Activated CD8-positive, alpha-beta T cell treated with anti-CD3 and anti-CD28 coated beads for 36 hours (primary cell): ENCODE measurements at regions not wholly inside any gene's neighbourhood (a gene's known extent, or its start where the extent isn't known, plus 50 kb on each side); places are given as distances from the start of the nearest gene placed in this dataset.

Experiments used
- ATAC-seq: fragments of 200-7000 bp; cut with Tn5 transposase; one replicate; pipeline ENCODE4 v1.10.0; 2021; ENCODE audit warnings: mild to moderate bottlenecking, moderate library complexity
- CTCF ChIA-PET: fragments of 350-600 bp; sonication (Branson Sonifier 250); formaldehyde crosslinking; loops from one replicate; lab custom pipeline; 2021; ENCODE audit warnings: antibody characterized with exemption; lab: Charles Lee
- POLR2A ChIA-PET: fragments of 350-600 bp; sonication (Branson Sonifier 250); formaldehyde crosslinking; loops from one replicate; lab custom pipeline; 2021; ENCODE audit warnings: antibody characterized with exemption; lab: Charles Lee
- DNase-seq: peaks from one replicate; pipeline ENCODE4 v3.0.0-alpha.2; 2020
- H3K27ac Mint-ChIP-seq: one replicate; pipeline ENCODE4 v1.8.0; 2021; ENCODE audit warnings: mild to moderate bottlenecking, mixed read lengths
- H3K27me3 Mint-ChIP-seq: one replicate; pipeline ENCODE4 v1.8.0; 2021; ENCODE audit warnings: mixed read lengths
- H3K36me3 Mint-ChIP-seq: one replicate; pipeline ENCODE4 v1.8.0; 2021; ENCODE audit warnings: low read depth, mixed read lengths
- H3K4me1 Mint-ChIP-seq: one replicate; pipeline ENCODE4 v1.8.0; 2021; ENCODE audit warnings: low read depth, mixed read lengths
- H3K4me3 Mint-ChIP-seq: one replicate; pipeline ENCODE4 v1.8.0; 2021; ENCODE audit warnings: mild to moderate bottlenecking, moderate library complexity, mixed read lengths
- H3K9me3 Mint-ChIP-seq: one replicate; pipeline ENCODE4 v1.8.0; 2021; ENCODE audit warnings: mixed read lengths
- intact Hi-C: fragments of 100-400 bp; cut with micrococcal nuclease; formaldehyde crosslinking; loops from one replicate; pipeline ENCODE4 v1.10.0; 2022
- TF ChIP-seq, protein P1 (sequence below): fragments of 200-600 bp; IDR thresholded peaks from one replicate; pipeline ENCODE4 v1.8.0; 2022; ENCODE audit warnings: antibody characterized with exemption, mild to moderate bottlenecking

DNA sequence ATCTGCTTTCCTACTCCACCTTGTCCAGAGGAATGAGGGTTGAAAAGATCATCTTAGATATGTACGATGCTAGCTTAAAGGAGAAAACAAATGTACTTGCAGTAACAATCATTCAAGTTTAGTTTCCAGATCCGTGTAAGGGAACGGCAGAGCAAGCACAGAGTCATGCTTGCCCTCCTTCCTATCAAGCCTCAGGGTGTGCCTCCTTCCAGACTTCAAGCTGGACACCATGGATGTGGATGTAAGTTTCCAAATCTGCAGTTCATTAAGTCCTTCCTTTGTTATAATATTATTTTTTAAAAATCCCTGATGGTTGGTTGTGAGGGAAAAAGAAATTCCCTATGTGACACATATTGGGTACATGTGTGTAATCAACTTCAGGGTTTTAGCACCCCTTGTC is 238.9 kb upstream of the NT5C1B start:
- H3K4me1 Mint-ChIP-seq, result no peaks in the 10 kb centered on the region
- H3K27me3 Mint-ChIP-seq, result no peaks in the 10 kb centered on the region
- ChIA-PET POLR2A (no interaction called here), CTCF (interaction anchor here (1.6 to 1.7 kb wide), 2 partner anchors 9 to 16 kb away, joined by 3 read pairs; no protein-coding TSS in a partner anchor)
- intact Hi-C loops, result no loop called here
- no peak for ATAC-seq
- no peak for DNase-seq
- H3K27ac Mint-ChIP-seq, result no peak overlapping the region
- H3K36me3 Mint-ChIP-seq, result no peaks in the 10 kb centered on the region
- no peak overlapping the region for H3K4me3 Mint-ChIP-seq
- H3K9me3 Mint-ChIP-seq, result no peaks in the 10 kb centered on the region
- TF ChIP-seq, protein P1, sequence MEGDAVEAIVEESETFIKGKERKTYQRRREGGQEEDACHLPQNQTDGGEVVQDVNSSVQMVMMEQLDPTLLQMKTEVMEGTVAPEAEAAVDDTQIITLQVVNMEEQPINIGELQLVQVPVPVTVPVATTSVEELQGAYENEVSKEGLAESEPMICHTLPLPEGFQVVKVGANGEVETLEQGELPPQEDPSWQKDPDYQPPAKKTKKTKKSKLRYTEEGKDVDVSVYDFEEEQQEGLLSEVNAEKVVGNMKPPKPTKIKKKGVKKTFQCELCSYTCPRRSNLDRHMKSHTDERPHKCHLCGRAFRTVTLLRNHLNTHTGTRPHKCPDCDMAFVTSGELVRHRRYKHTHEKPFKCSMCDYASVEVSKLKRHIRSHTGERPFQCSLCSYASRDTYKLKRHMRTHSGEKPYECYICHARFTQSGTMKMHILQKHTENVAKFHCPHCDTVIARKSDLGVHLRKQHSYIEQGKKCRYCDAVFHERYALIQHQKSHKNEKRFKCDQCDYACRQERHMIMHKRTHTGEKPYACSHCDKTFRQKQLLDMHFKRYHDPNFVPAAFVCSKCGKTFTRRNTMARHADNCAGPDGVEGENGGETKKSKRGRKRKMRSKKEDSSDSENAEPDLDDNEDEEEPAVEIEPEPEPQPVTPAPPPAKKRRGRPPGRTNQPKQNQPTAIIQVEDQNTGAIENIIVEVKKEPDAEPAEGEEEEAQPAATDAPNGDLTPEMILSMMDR, result no peak

DNA sequence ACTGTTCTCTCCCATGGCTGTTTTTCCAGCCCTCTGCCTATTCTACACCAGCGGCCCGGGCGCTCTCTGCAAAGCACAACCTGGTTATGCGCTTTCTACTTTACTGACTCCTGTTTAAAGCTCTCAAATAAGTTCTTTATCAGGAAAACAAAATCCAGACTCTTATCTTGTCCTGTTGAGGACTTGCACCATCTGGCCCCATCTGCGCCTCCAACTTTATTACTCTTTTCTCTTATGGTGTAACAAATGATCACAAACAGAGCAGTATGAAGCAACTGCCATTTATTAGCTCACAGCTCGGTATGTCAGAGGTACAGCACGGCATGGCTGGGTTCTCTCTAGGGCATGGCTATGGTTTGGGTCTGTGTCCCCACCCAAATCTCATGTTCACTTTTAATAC is 236.5 kb upstream of the NT5C1B start:
- no peak for DNase-seq
- H3K9me3 Mint-ChIP-seq, result no peaks in the 10 kb centered on the region
- no peaks in the 10 kb centered on the region for H3K27me3 Mint-ChIP-seq
- no peak for ATAC-seq
- H3K27ac Mint-ChIP-seq, result no peak overlapping the region
- CTCF ChIA-PET, result no interaction called here
- H3K36me3 Mint-ChIP-seq, result no peaks in the 10 kb centered on the region
- H3K4me3 Mint-ChIP-seq, result no peak overlapping the region
- intact Hi-C loops, result no loop called here
- H3K4me1 Mint-ChIP-seq, result no peaks in the 10 kb centered on the region
- TF ChIP-seq, protein P1, result no peak
- POLR2A ChIA-PET, result no interaction called here

DNA sequence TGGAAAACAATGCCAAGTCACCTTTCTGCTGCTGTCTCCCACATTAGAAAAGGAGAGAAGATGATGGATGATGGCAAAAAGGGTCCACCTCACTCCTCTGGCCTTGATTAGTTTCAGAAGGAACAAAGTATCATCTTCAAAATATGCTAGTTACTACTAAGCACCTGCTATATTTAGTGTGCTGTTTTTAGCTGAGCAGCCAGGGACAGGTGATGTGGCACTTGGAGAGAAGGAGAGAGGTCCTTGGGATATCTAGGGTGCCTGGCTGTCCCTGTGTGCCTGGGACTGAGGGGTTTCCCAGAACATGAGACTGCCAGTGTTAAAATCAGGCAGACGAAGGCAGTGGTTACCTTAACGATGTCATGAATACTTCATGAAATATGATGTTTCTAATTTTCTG is 235.5 kb upstream of the NT5C1B start:
- no peaks in the 10 kb centered on the region for H3K27me3 Mint-ChIP-seq
- no peak overlapping the region for H3K4me3 Mint-ChIP-seq
- H3K9me3 Mint-ChIP-seq, result no peaks in the 10 kb centered on the region
- intact Hi-C loops, result no loop called here
- H3K36me3 Mint-ChIP-seq, result no peaks in the 10 kb centered on the region
- POLR2A ChIA-PET, result no interaction called here
- CTCF ChIA-PET, result no interaction called here
- H3K27ac Mint-ChIP-seq, result no peak overlapping the region
- no peaks in the 10 kb centered on the region for H3K4me1 Mint-ChIP-seq
- TF ChIP-seq, protein P1, result no peak
- ATAC-seq, result no peak
- DNase-seq, result no peak

GRCh38 chr2:18824325-18824790 is 235.0 kb upstream of the NT5C1B start:
- no peak for ATAC-seq
- intact Hi-C loops, result no loop called here
- Mint-ChIP-seq H3K27me3 (no peaks in the 10 kb centered on the region), H3K36me3 (no peaks in the 10 kb centered on the region), H3K4me3 (no peak overlapping the region), H3K27ac (no peak overlapping the region), H3K4me1 (no peaks in the 10 kb centered on the region), H3K9me3 (no peaks in the 10 kb centered on the region)
- CTCF ChIA-PET, result no interaction called here
- TF ChIP-seq, protein P1, result no peak
- DNase-seq, result no peak
- POLR2A ChIA-PET, result no interaction called here

GRCh38 chr2:18821431-18821830 is 232.1 kb upstream of the NT5C1B start:
- DNase-seq (no peak), ATAC-seq (no peak)
- POLR2A ChIA-PET, result no interaction called here
- H3K9me3 Mint-ChIP-seq, result no peaks in the 10 kb centered on the region
- TF ChIP-seq, protein P1, result no peak
- H3K4me3 Mint-ChIP-seq, result no peak overlapping the region
- H3K27me3 Mint-ChIP-seq, result no peaks in the 10 kb centered on the region
- intact Hi-C loops, result no loop called here
- no peaks in the 10 kb centered on the region for H3K4me1 Mint-ChIP-seq
- CTCF ChIA-PET, result no interaction called here
- no peaks in the 10 kb centered on the region for H3K36me3 Mint-ChIP-seq
- H3K27ac Mint-ChIP-seq, result no peak overlapping the region
